H1 (cell line): ENCODE measurements at regions not wholly inside any gene's neighbourhood (a gene's known extent, or its start where the extent isn't known, plus 50 kb on each side); places are given as distances from the start of the nearest gene placed in this dataset.

ENCODE experiments used
- CTCF ChIA-PET: fragments of 300-600 bp; sonication (Branson Sonifier 250); formaldehyde crosslinking; loops from one replicate; lab custom pipeline; 2021; ENCODE audit not compliant: partially characterized antibody; lab: Charles Lee
- POLR2A ChIA-PET: fragments of 300-600 bp; sonication (Branson Sonifier 250); formaldehyde crosslinking; loops from one replicate; lab custom pipeline; 2021; ENCODE audit warnings: inconsistent platforms; ENCODE audit not compliant: partially characterized antibody; lab: Charles Lee
- DNase-seq, 2 experiments: peaks; one replicate each; pipeline versions ENCODE4 v3.0.0 to v3.0.0-alpha.2; 2010 to 2022; ENCODE audit warnings: low spot score in 2 of 2, low read depth in 1 of 2, mixed read lengths in 1 of 2
- FAIRE-seq: peaks from 2 replicates; lab custom pipeline; 2011; peaks lifted over from hg19 to GRCh38; lab: Jason Lieb, UNC
- H2AFZ ChIP-seq: 2 replicates; pipeline ENCODE4 v1.8.1; 2012; ENCODE audit warnings: low read length, inconsistent platforms
- H2AK5ac ChIP-seq: 2 replicates; pipeline ENCODE4 v1.6.1; 2013; ENCODE audit warnings: low read depth, low read length
- H2BK120ac ChIP-seq: replicated peaks from 2 replicates; pipeline ENCODE3; 2013; ENCODE audit warnings: low read depth, low read length, inconsistent platforms
- H2BK12ac ChIP-seq: 2 replicates; pipeline ENCODE4 v1.6.1; 2013; ENCODE audit warnings: low read depth, low read length
- H2BK15ac ChIP-seq: 2 replicates; pipeline ENCODE4 v1.6.1; 2013; ENCODE audit warnings: low read length
- H2BK20ac ChIP-seq: 2 replicates; pipeline ENCODE4 v1.6.1; 2013; ENCODE audit warnings: low read length
- H2BK5ac ChIP-seq: 2 replicates; pipeline ENCODE4 v1.6.1; 2013; ENCODE audit warnings: low read depth, low read length
- H3K14ac ChIP-seq: 2 replicates; pipeline ENCODE4 v1.6.1; 2013; ENCODE audit warnings: inconsistent platforms; ENCODE audit not compliant: insufficient read length
- H3K18ac ChIP-seq: 2 replicates; pipeline ENCODE4 v1.6.1; 2013; ENCODE audit warnings: low read length; ENCODE audit errors: extremely low read depth
- H3K23ac ChIP-seq: 2 replicates; pipeline ENCODE4 v1.6.1; 2013; ENCODE audit warnings: inconsistent platforms; ENCODE audit not compliant: insufficient read length
- H3K23me2 ChIP-seq: 2 replicates; pipeline ENCODE4 v1.6.1; 2013; ENCODE audit warnings: low read depth, low read length
- H3K27ac ChIP-seq: 2 replicates; pipeline ENCODE4 v1.6.1; 2011; ENCODE audit warnings: low read depth, low read length, inconsistent platforms
- H3K27me3 ChIP-seq, 4 experiments: replicated peaks in 1 of 4; 1 replicate in 1 of 4; 2 replicates in 3 of 4; pipeline versions ENCODE4 v1.6.1 to v1.8.1; 2011 to 2013; ENCODE audit warnings: low read length in 3 of 4, mild to moderate bottlenecking in 3 of 4, inconsistent platforms in 2 of 4, mixed read lengths in 2 of 4, moderate library complexity in 1 of 4; ENCODE audit not compliant: control insufficient read depth in 3 of 4, insufficient read depth in 3 of 4; ENCODE audit errors: extremely low read depth in 1 of 4
- H3K36me3 ChIP-seq, 4 experiments: 2 replicates each; pipeline versions ENCODE4 v1.6.1 to v1.8.1; 2011 to 2013; ENCODE audit warnings: mild to moderate bottlenecking in 4 of 4, low read length in 3 of 4, moderate library complexity in 2 of 4, control low read depth in 1 of 4, inconsistent platforms in 1 of 4; ENCODE audit not compliant: insufficient read depth in 4 of 4, control insufficient read depth in 2 of 4
- H3K4ac ChIP-seq: replicated peaks from 2 replicates; pipeline ENCODE3; 2013; ENCODE audit warnings: low read length, low read depth, mixed read lengths, inconsistent platforms; ENCODE audit not compliant: insufficient read length
- H3K4me1 ChIP-seq, 4 experiments: replicated peaks in 1 of 4; 1 replicate in 1 of 4; 2 replicates in 3 of 4; pipeline versions ENCODE4 v1.6.1 to v1.8.1; 2011 to 2013; ENCODE audit warnings: low read length in 3 of 4, inconsistent platforms in 2 of 4, mixed read lengths in 1 of 4; ENCODE audit not compliant: insufficient read depth in 4 of 4, control insufficient read depth in 3 of 4
- H3K4me2 ChIP-seq, 2 experiments: 2 replicates each; pipeline versions ENCODE4 v1.6.1 to v1.8.1; 2011 to 2013; ENCODE audit warnings: low read depth in 2 of 2, low read length in 2 of 2, control low read depth in 1 of 2, inconsistent platforms in 1 of 2, mild to moderate bottlenecking in 1 of 2; ENCODE audit not compliant: insufficient read depth in 1 of 2
- H3K4me3 ChIP-seq, 4 experiments: fragments of 200-600, 300-600 bp in 1 of 4; sonication (generic), shearing (Covaris generic), sonication (Bioruptor Twin) in 1 of 4; 2 replicates each; pipeline versions ENCODE4 v1.5.1 to v1.8.1; 2011 to 2016; ENCODE audit warnings: low read length in 4 of 4, low read depth in 3 of 4, control low read depth in 2 of 4, inconsistent platforms in 2 of 4, mild to moderate bottlenecking in 2 of 4, mixed read lengths in 1 of 4, moderate library complexity in 1 of 4; ENCODE audit not compliant: insufficient read depth in 2 of 4; ENCODE audit errors: extremely low read depth in 1 of 4
- H3K56ac ChIP-seq: replicated peaks from 2 replicates; pipeline ENCODE3; 2013; ENCODE audit warnings: low read depth, mild to moderate bottlenecking, mixed read lengths, low read length, inconsistent platforms; ENCODE audit not compliant: insufficient read length
- H3K79me1 ChIP-seq: 2 replicates; pipeline ENCODE4 v1.6.1; 2013; ENCODE audit warnings: low read depth, low read length, control low read depth
- H3K79me2 ChIP-seq, 2 experiments: 2 replicates each; pipeline versions ENCODE4 v1.6.1 to v1.8.1; 2012 to 2013; ENCODE audit warnings: low read length in 2 of 2, mild to moderate bottlenecking in 2 of 2, inconsistent platforms in 1 of 2; ENCODE audit not compliant: insufficient read depth in 2 of 2, control insufficient read depth in 1 of 2
- H3K9ac ChIP-seq, 4 experiments: replicated peaks in 1 of 4; 1 replicate in 1 of 4; 2 replicates in 3 of 4; pipeline versions ENCODE4 v1.6.1 to v1.8.1; 2011 to 2013; ENCODE audit warnings: low read depth in 3 of 4, low read length in 3 of 4, control low read depth in 2 of 4, mild to moderate bottlenecking in 2 of 4, moderate library complexity in 2 of 4, inconsistent platforms in 1 of 4; ENCODE audit errors: extremely low read depth in 1 of 4
- H3K9me3 ChIP-seq, 2 experiments: 2 replicates each; pipeline versions ENCODE4 v1.6.1 to v1.8.1; 2012 to 2013; ENCODE audit warnings: mild to moderate bottlenecking in 2 of 2, moderate library complexity in 2 of 2, control low read depth in 1 of 2, inconsistent platforms in 1 of 2, low read depth in 1 of 2, low read length in 1 of 2, mixed read lengths in 1 of 2; ENCODE audit not compliant: insufficient read depth in 2 of 2
- H4K20me1 ChIP-seq, 2 experiments: replicated peaks in 1 of 2; 2 replicates each; pipeline versions ENCODE3 to v1.8.1; 2011 to 2013; ENCODE audit warnings: inconsistent platforms in 2 of 2, low read length in 2 of 2, mild to moderate bottlenecking in 1 of 2; ENCODE audit not compliant: insufficient read depth in 2 of 2, control insufficient read depth in 1 of 2
- H4K5ac ChIP-seq: 2 replicates; pipeline ENCODE4 v1.6.1; 2013; ENCODE audit warnings: low read length, low read depth, mixed read lengths, inconsistent platforms; ENCODE audit not compliant: insufficient read length
- H4K8ac ChIP-seq: 2 replicates; pipeline ENCODE4 v1.8.0; 2013; ENCODE audit warnings: mild to moderate bottlenecking, moderate library complexity, low read length, inconsistent platforms; ENCODE audit not compliant: insufficient read depth; ENCODE audit errors: extremely low read depth
- H4K91ac ChIP-seq: replicated peaks from 2 replicates; pipeline ENCODE3; 2013; ENCODE audit warnings: low read length, mixed read lengths, inconsistent platforms; ENCODE audit not compliant: insufficient read length
- ATF2 ChIP-seq: IDR thresholded peaks from 2 replicates; pipeline ENCODE4 v1.6.1; 2012; ENCODE audit warnings: low read length, inconsistent platforms
- FOSL1 ChIP-seq: IDR thresholded peaks from 2 replicates; pipeline ENCODE4 v1.6.1; 2011; ENCODE audit warnings: mild to moderate bottlenecking, low read depth, low read length, moderate library complexity; ENCODE audit not compliant: insufficient read depth
- GTF2F1 ChIP-seq: IDR thresholded peaks from 2 replicates; pipeline ENCODE4 v1.6.1; 2012; ENCODE audit warnings: low read depth, low read length, improper control_type of control experiment, borderline replicate concordance
- POLR2AphosphoS5 ChIP-seq: IDR thresholded peaks from 2 replicates; pipeline ENCODE4 v1.6.1; 2011; ENCODE audit warnings: low read depth, low read length
- RXRA ChIP-seq: IDR thresholded peaks from 2 replicates; pipeline ENCODE4 v1.6.1; 2011; ENCODE audit warnings: low read depth, mild to moderate bottlenecking, low read length, moderate library complexity; ENCODE audit not compliant: insufficient read depth
- SIX5 ChIP-seq: IDR thresholded peaks from 2 replicates; pipeline ENCODE4 v1.6.1; 2011; ENCODE audit warnings: mild to moderate bottlenecking, low read depth, low read length
- SP2 ChIP-seq: IDR thresholded peaks from 2 replicates; pipeline ENCODE4 v1.6.1; 2012; ENCODE audit warnings: mild to moderate bottlenecking, low read length, inconsistent platforms
- TCF12 ChIP-seq: IDR thresholded peaks from 2 replicates; pipeline ENCODE4 v1.6.1; 2011; ENCODE audit warnings: low read depth, mild to moderate bottlenecking, low read length
- WGBS, 2 experiments: shearing (Covaris generic) in 1 of 2; methylation state at CpG; one replicate each; pipeline versions ENCODE4 v1.1.6 to v1.1.7; 2013 to 2015; ENCODE audit warnings: low lambda C conversion rate in 2 of 2, mixed read lengths in 2 of 2, inconsistent platforms in 1 of 2, low coverage in 1 of 2, missing lambda C conversion rate in 1 of 2; ENCODE audit not compliant: insufficient replicate concordance in 2 of 2, insufficient coverage in 1 of 2, insufficient read length in 1 of 2; ENCODE audit errors: extremely low coverage in 1 of 2, missing lambda C conversion rate in 1 of 2; 5-methylcytosine and 5-hydroxymethylcytosine counted together

GRCh38 chr2:7607441-7608173, 690.4 kb downstream of the RNF144A start:
- H3K9ac ChIP-seq, result no peak overlapping the region
- H3K4ac ChIP-seq, result no peak overlapping the region

More at GRCh38 chr2:7607441-7608173, 690.4 kb downstream of the RNF144A start:
- Histone ChIP-seq H3K23ac (no peak overlapping the region), H3K27ac (no peak overlapping the region), H4K91ac (no peak overlapping the region), H3K36me3 (no peaks in the 10 kb centered on the region), H3K4me2 (no peak overlapping the region), H3K56ac (no peak overlapping the region), H4K8ac (no peak overlapping the region), H4K20me1 (no peaks in the 10 kb centered on the region), H3K23me2 (no peaks in the 10 kb centered on the region), H3K14ac (no peak overlapping the region), H3K27me3 (no peaks in the 10 kb centered on the region), H3K79me1 (no peaks in the 10 kb centered on the region), H4K5ac (no peak overlapping the region), H3K9me3 (no peaks in the 10 kb centered on the region), H2BK5ac (no peak overlapping the region), H3K18ac (no peak overlapping the region), H2BK120ac (no peak overlapping the region), H2AK5ac (no peak overlapping the region), H2BK12ac (no peak overlapping the region), H2AFZ (no peak overlapping the region), H2BK15ac (no peak overlapping the region), H3K4me1 (no peaks in the 10 kb centered on the region), H2BK20ac (no peak overlapping the region), H3K4me3 (no peak overlapping the region), H3K79me2 (no peaks in the 10 kb centered on the region)
- ChIA-PET POLR2A (no interaction called here), CTCF (interaction anchor here (0.7 kb wide), 1 partner anchor 525 kb away, joined by 3 read pairs; no protein-coding TSS in a partner anchor)
- FAIRE-seq (no peak), DNase-seq (no peak)
- 83% methylated on average over 8 of the region's 8 CpGs; no CpG with 5 or more reads in 1 of the 2 experiments for WGBS, 2 experiments
- TF ChIP-seq SIX5 (no peak), GTF2F1 (no peak), TCF12 (no peak), SP2 (no peak), POLR2AphosphoS5 (no peak), RXRA (no peak), FOSL1 (no peak), ATF2 (no peak)
